ENCODE measurements at regions not wholly inside any gene's neighbourhood (a gene's known extent, or its start where the extent isn't known, plus 50 kb on each side); places are given as distances from the start of the nearest gene placed in this dataset.

GRCh38 chr1:90800012-90800717 lies 83.1 kb upstream of the BARHL2 start:
- TF ChIP-seq CTCF (conservative IDR thresholded peaks at IDR 0.05; ENCODE audit: control insufficient read depth, insufficient read depth, low read depth, low read length): no peak
- DNase-seq (ENCODE audit: low read depth): no peak

GRCh38 chr1:90799326-90799725 lies 82.2 kb upstream of the BARHL2 start:
- DNase-seq (ENCODE audit: low read depth): no peak
- no peak for TF ChIP-seq CTCF (conservative IDR thresholded peaks at IDR 0.05; ENCODE audit: control insufficient read depth, insufficient read depth, low read depth, low read length)
- no peak overlapping the region for H3K4me3 ChIP-seq (ENCODE audit: control insufficient read depth, low read depth, low read length)

More at GRCh38 chr1:90800012-90800717, 83.1 kb upstream of the BARHL2 start:
- no peak overlapping the region for H3K4me3 ChIP-seq (ENCODE audit: control insufficient read depth, low read depth, low read length)

- no peak overlapping the region for H3K4me3 ChIP-seq (ENCODE audit: control insufficient read depth, low read depth, low read length)
- no peak for TF ChIP-seq CTCF (conservative IDR thresholded peaks at IDR 0.05; ENCODE audit: control insufficient read depth, insufficient read depth, low read depth, low read length)
- no peak for DNase-seq (ENCODE audit: low read depth)
These were observed 81.8 kb upstream of the BARHL2 start for GRCh38 chr1:90798883-90799282.

- DNase-seq (ENCODE audit: low read depth): no peak
- no peak overlapping the region for H3K4me3 ChIP-seq (ENCODE audit: control insufficient read depth, low read depth, low read length)
- TF ChIP-seq CTCF (conservative IDR thresholded peaks at IDR 0.05; ENCODE audit: control insufficient read depth, insufficient read depth, low read depth, low read length): no peak
These were observed 81.2 kb upstream of the BARHL2 start for GRCh38 chr1:90798344-90798743.

- no peak overlapping the region for H3K4me3 ChIP-seq (ENCODE audit: control insufficient read depth, low read depth, low read length)
- DNase-seq (ENCODE audit: low read depth): no peak
- no peak for TF ChIP-seq CTCF (conservative IDR thresholded peaks at IDR 0.05; ENCODE audit: control insufficient read depth, insufficient read depth, low read depth, low read length)
These were observed 78.3 kb upstream of the BARHL2 start for GRCh38 chr1:90795431-90795830.

- TF ChIP-seq CTCF (conservative IDR thresholded peaks at IDR 0.05; ENCODE audit: control insufficient read depth, insufficient read depth, low read depth, low read length): no peak
- no peak for DNase-seq (ENCODE audit: low read depth)
- H3K4me3 ChIP-seq (ENCODE audit: control insufficient read depth, low read depth, low read length): no peak overlapping the region
These were observed 69.6 kb upstream of the BARHL2 start for GRCh38 chr1:90786709-90787108.

All from fibroblast of mammary gland (primary cell).